ENCODE measurements at regions not wholly inside any gene's neighbourhood (a gene's known extent, or its start where the extent isn't known, plus 50 kb on each side); places are given as distances from the start of the nearest gene placed in this dataset.

DNA sequence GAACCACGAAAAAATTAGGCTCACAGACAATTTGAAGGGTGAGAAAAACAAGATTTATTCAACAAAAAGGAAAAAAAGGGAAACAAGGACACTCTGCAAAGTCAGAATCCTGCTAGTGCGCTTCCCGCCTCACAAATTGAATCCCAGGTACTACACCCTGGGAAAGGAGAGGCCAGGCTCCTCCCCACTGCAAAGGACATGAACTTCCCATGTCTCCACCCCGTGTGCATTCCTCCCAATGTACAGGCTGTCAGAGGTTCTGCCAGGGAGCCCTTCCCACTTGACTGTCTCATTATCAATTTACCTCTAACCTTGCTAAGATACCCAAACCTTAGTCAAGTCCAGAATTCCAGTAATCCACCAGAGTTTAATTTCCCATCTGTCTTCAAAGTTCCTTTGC lies 70.4 kb upstream of the CDK1 start:
- no peak for DNase-seq (ENCODE audit: low read depth in 6 of 9, low spot score in 9 of 9)
- WGBS = 92% methylated on average over 4 of the region's 4 CpGs

DNA sequence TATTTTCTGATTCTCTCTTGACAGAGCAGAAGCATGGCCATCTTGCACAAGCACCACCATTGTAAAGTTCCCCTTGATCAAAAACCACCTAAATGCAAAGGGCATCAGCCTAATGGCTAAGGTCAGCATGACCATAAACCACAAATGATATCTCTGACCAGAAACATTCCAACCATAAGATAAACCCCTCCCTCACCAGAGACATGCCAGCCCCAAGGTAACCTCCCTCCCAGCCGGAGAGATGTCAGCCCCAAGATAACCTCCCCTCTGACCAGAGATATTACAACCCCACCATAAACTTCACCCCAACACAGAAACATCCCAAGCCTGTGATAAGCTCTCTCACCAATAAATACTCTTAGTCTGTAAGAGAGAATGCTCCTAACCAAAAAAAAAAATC lies 72.1 kb upstream of the CDK1 start:
- Histone ChIP-seq H3K4me3 (ENCODE audit: low read length in 2 of 2) (no peak overlapping the region), H3K27me3 (ENCODE audit: control insufficient read depth in 2 of 2, insufficient read depth in 1 of 2, low read length in 1 of 2) (no peaks in the 10 kb centered on the region), H3K27ac (ENCODE audit: low read depth in 1 of 2, low read length in 1 of 2) (no peak overlapping the region), H3K36me3 (ENCODE audit: control insufficient read depth in 2 of 2, insufficient read depth in 2 of 2, low read length in 1 of 2) (no peaks in the 10 kb centered on the region), H3K9me3 (ENCODE audit: control insufficient read depth in 2 of 2, insufficient read depth in 1 of 2, low read length in 1 of 2) (no peaks in the 10 kb centered on the region), H3K4me1 (ENCODE audit: control insufficient read depth in 2 of 2, insufficient read depth in 2 of 2, low read length in 2 of 2) (no peaks in the 10 kb centered on the region)
- WGBS = 90% methylated on average over 1 of the region's 1 CpG
- no peak for DNase-seq (ENCODE audit: low read depth in 6 of 9, low spot score in 9 of 9)

More for the DNA sequence above, 70.4 kb upstream of the CDK1 start:
- Histone ChIP-seq H3K9me3 (ENCODE audit: control insufficient read depth in 2 of 2, insufficient read depth in 1 of 2, low read length in 1 of 2) (no peaks in the 10 kb centered on the region), H3K4me1 (ENCODE audit: control insufficient read depth in 2 of 2, insufficient read depth in 2 of 2, low read length in 2 of 2) (no peaks in the 10 kb centered on the region), H3K27ac (ENCODE audit: low read depth in 1 of 2, low read length in 1 of 2) (no peak overlapping the region), H3K27me3 (ENCODE audit: control insufficient read depth in 2 of 2, insufficient read depth in 1 of 2, low read length in 1 of 2) (no peaks in the 10 kb centered on the region), H3K36me3 (ENCODE audit: control insufficient read depth in 2 of 2, insufficient read depth in 2 of 2, low read length in 1 of 2) (no peaks in the 10 kb centered on the region), H3K4me3 (ENCODE audit: low read length in 2 of 2) (no peak overlapping the region)

DNA sequence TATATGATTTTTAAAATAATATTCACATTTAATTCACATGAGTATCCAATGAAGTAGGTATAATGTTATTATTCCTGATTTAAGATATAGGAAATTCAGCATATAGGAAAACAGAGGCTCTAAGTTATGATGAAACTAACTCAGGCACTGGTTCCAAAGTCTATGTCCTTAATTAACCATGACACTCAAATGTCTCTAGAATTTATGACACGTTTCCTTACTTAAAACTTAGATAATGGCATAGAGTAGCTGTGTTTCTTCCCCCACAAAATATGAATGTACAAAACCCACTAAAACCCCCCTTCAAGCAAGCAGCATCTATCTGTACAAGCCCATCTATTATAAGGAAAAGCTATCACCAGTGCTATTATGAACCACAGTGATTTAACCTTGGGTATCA lies 72.9 kb upstream of the CDK1 start:
- H3K36me3 ChIP-seq (ENCODE audit: control insufficient read depth in 2 of 2, insufficient read depth in 2 of 2, low read length in 1 of 2) = no peaks in the 10 kb centered on the region
- H3K4me1 ChIP-seq (ENCODE audit: control insufficient read depth in 2 of 2, insufficient read depth in 2 of 2, low read length in 2 of 2) = no peaks in the 10 kb centered on the region
- H3K27me3 ChIP-seq (ENCODE audit: control insufficient read depth in 2 of 2, insufficient read depth in 1 of 2, low read length in 1 of 2) = no peaks in the 10 kb centered on the region
- WGBS = 93% methylated on average over 1 of the region's 1 CpG
- H3K9me3 ChIP-seq (ENCODE audit: control insufficient read depth in 2 of 2, insufficient read depth in 1 of 2, low read length in 1 of 2) = no peaks in the 10 kb centered on the region
- DNase-seq (ENCODE audit: low read depth in 6 of 9, low spot score in 9 of 9) = no peak
- H3K4me3 ChIP-seq (ENCODE audit: low read length in 2 of 2) = no peak overlapping the region
- no peak overlapping the region for H3K27ac ChIP-seq (ENCODE audit: low read depth in 1 of 2, low read length in 1 of 2)

DNA sequence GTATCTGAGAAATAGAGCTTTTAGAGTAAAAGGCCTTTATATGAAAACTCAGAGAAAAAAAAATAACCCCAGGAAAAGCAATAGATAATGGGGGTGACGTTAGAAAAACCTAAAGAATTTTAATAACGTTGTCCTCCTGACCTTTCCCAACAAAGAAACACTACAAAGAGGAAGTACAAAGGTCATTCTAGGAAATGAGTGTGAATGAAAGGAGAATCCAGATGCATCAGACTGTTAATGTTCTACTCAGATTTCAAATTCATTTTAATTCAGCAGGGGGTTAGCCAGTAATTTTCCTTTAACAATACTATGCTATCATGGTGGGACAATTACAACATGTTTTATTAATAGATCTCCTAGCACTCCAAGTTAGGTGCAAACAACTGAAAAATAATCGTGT lies 73.8 kb upstream of the CDK1 start:
- H3K9me3 ChIP-seq (ENCODE audit: control insufficient read depth in 2 of 2, insufficient read depth in 1 of 2, low read length in 1 of 2) = no peaks in the 10 kb centered on the region
- H3K27ac ChIP-seq (ENCODE audit: low read depth in 1 of 2, low read length in 1 of 2) = no peak overlapping the region
- DNase-seq (ENCODE audit: low read depth in 6 of 9, low spot score in 9 of 9) = no peak
- no peaks in the 10 kb centered on the region for H3K27me3 ChIP-seq (ENCODE audit: control insufficient read depth in 2 of 2, insufficient read depth in 1 of 2, low read length in 1 of 2)
- no peak overlapping the region for H3K4me3 ChIP-seq (ENCODE audit: low read length in 2 of 2)
- no peaks in the 10 kb centered on the region for H3K4me1 ChIP-seq (ENCODE audit: control insufficient read depth in 2 of 2, insufficient read depth in 2 of 2, low read length in 2 of 2)
- WGBS = 80% methylated on average over 3 of the region's 3 CpGs
- no peaks in the 10 kb centered on the region for H3K36me3 ChIP-seq (ENCODE audit: control insufficient read depth in 2 of 2, insufficient read depth in 2 of 2, low read length in 1 of 2)

DNA sequence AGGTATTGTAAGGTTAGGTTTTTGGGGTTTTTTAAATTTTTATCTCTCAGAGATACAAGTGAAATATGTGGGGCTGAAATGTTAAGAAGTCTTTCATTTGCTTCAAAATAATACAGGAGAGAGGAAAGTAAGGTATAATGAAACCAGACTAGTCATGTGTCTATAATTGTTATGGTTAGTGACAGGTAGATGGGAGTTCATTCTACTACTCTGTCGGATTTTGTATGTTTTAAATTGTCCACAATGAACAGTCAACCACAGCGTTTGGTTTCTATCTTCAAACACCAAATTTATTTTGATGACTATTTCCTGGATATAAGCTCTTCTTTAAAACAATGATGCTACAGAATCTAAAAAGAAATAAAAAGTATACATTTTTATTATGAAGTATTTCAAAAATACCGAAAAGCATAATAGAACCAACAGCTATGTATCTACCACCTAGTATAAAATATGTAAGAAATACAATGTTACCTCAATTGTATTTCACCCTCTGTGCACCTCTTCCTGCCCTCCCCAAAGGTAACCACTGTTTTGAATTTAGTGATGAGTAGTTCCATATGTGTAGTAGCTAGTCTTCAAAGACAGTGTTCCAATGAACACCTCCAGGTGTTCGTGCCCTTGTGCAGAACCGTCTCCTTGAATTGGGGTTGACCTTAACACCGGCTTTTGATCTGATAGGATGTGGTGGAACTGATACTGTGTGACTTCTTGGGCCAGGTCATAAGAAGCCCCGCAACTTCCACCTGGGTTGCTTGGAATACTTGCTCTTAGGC lies 74.8 kb upstream of the CDK1 start:
- no peak overlapping the region for H3K27ac ChIP-seq (ENCODE audit: low read depth in 1 of 2, low read length in 1 of 2)
- DNase-seq (ENCODE audit: low read depth in 6 of 9, low spot score in 9 of 9) = no peak
- no peaks in the 10 kb centered on the region for H3K36me3 ChIP-seq (ENCODE audit: control insufficient read depth in 2 of 2, insufficient read depth in 2 of 2, low read length in 1 of 2)
- H3K27me3 ChIP-seq (ENCODE audit: control insufficient read depth in 2 of 2, insufficient read depth in 1 of 2, low read length in 1 of 2) = no peaks in the 10 kb centered on the region
- no peaks in the 10 kb centered on the region for H3K9me3 ChIP-seq (ENCODE audit: control insufficient read depth in 2 of 2, insufficient read depth in 1 of 2, low read length in 1 of 2)
- no peaks in the 10 kb centered on the region for H3K4me1 ChIP-seq (ENCODE audit: control insufficient read depth in 2 of 2, insufficient read depth in 2 of 2, low read length in 2 of 2)
- WGBS = 95% methylated on average over 7 of the region's 7 CpGs
- H3K4me3 ChIP-seq (ENCODE audit: low read length in 2 of 2) = no peak overlapping the region

DNA sequence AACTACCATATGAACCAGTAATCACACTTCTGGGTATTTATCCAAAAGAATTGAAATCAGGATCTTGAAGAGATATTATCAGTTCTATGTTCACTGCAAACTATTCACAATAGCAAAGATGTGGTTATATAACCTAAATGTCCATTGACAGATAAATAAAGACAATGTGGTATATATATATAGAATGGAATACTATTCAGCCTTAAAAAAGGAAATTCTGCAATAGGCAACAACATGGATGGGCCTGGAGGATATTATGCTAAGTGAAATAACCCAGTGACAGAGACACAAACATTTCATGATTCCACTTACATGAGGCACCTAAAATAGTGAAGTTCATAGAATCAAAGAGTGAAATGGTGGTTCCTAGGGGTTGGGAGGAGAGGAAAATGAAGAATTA lies 90.6 kb upstream of the CDK1 start:
- DNase-seq (ENCODE audit: low read depth in 6 of 9, low spot score in 9 of 9) = no peak
- Histone ChIP-seq H3K36me3 (ENCODE audit: control insufficient read depth in 2 of 2, insufficient read depth in 2 of 2, low read length in 1 of 2) (no peaks in the 10 kb centered on the region), H3K4me1 (ENCODE audit: control insufficient read depth in 2 of 2, insufficient read depth in 2 of 2, low read length in 2 of 2) (no peaks in the 10 kb centered on the region), H3K4me3 (ENCODE audit: low read length in 2 of 2) (no peak overlapping the region), H3K9me3 (ENCODE audit: control insufficient read depth in 2 of 2, insufficient read depth in 1 of 2, low read length in 1 of 2) (no peaks in the 10 kb centered on the region), H3K27me3 (ENCODE audit: control insufficient read depth in 2 of 2, insufficient read depth in 1 of 2, low read length in 1 of 2) (no peaks in the 10 kb centered on the region), H3K27ac (ENCODE audit: low read depth in 1 of 2, low read length in 1 of 2) (no peak overlapping the region)

DNA sequence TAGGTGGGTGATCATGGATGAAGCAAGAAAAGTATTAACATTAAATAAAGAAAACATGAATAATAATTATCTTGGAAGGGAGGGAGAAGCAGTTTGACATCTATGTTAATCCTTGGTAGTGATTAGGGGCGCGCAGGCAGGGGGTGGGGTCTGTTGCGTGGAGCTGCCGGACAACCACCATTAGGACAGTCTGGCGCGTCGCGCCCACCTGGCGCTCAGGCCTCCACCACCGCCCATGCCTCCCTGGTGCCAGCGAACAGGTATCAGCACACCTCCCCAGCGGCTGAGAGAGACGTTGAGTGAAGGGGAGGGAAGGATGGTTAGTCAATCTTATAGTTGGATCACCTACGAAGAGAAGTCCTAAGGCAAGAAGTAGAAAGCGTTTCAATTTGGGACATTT lies 94.2 kb upstream of the CDK1 start:
- no peaks in the 10 kb centered on the region for H3K9me3 ChIP-seq (ENCODE audit: control insufficient read depth in 2 of 2, insufficient read depth in 1 of 2, low read length in 1 of 2)
- H3K27me3 ChIP-seq (ENCODE audit: control insufficient read depth in 2 of 2, insufficient read depth in 1 of 2, low read length in 1 of 2) = no peaks in the 10 kb centered on the region
- H3K36me3 ChIP-seq (ENCODE audit: control insufficient read depth in 2 of 2, insufficient read depth in 2 of 2, low read length in 1 of 2) = no peaks in the 10 kb centered on the region
- no peak overlapping the region for H3K27ac ChIP-seq (ENCODE audit: low read depth in 1 of 2, low read length in 1 of 2)
- H3K4me3 ChIP-seq (ENCODE audit: low read length in 2 of 2) = no peak overlapping the region
- H3K4me1 ChIP-seq (ENCODE audit: control insufficient read depth in 2 of 2, insufficient read depth in 2 of 2, low read length in 2 of 2) = no peaks in the 10 kb centered on the region
- DNase-seq (ENCODE audit: low read depth in 6 of 9, low spot score in 9 of 9) = no peak
- WGBS = 91% methylated on average over 15 of the region's 15 CpGs

DNA sequence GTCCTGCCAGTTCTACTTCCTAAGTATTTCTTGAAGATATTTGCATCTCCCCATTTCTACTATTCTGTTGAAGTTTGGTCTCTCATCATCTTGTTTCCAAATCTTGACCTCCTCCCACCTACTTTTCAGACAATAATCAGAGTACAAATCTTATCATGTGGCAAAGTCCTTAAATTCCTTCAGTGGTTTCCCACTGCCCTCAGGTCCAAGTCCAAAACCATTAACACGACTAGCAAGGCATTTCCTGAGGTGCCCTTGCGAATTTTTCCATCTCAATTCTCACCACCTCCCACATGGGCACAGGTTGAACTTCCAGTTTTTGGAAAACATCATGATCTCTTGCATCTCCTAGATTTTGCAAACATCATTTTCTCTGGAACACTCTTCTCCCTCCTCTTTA lies 97.2 kb upstream of the CDK1 start:
- DNase-seq (ENCODE audit: low read depth in 6 of 9, low spot score in 9 of 9) = no peak
- Histone ChIP-seq H3K27me3 (ENCODE audit: control insufficient read depth in 2 of 2, insufficient read depth in 1 of 2, low read length in 1 of 2) (no peaks in the 10 kb centered on the region), H3K27ac (ENCODE audit: low read depth in 1 of 2, low read length in 1 of 2) (no peak overlapping the region), H3K4me3 (ENCODE audit: low read length in 2 of 2) (no peak overlapping the region), H3K9me3 (ENCODE audit: control insufficient read depth in 2 of 2, insufficient read depth in 1 of 2, low read length in 1 of 2) (no peaks in the 10 kb centered on the region), H3K4me1 (ENCODE audit: control insufficient read depth in 2 of 2, insufficient read depth in 2 of 2, low read length in 2 of 2) (no peaks in the 10 kb centered on the region), H3K36me3 (ENCODE audit: control insufficient read depth in 2 of 2, insufficient read depth in 2 of 2, low read length in 1 of 2) (no peaks in the 10 kb centered on the region)
- WGBS = 89% methylated on average over 2 of the region's 2 CpGs

DNA sequence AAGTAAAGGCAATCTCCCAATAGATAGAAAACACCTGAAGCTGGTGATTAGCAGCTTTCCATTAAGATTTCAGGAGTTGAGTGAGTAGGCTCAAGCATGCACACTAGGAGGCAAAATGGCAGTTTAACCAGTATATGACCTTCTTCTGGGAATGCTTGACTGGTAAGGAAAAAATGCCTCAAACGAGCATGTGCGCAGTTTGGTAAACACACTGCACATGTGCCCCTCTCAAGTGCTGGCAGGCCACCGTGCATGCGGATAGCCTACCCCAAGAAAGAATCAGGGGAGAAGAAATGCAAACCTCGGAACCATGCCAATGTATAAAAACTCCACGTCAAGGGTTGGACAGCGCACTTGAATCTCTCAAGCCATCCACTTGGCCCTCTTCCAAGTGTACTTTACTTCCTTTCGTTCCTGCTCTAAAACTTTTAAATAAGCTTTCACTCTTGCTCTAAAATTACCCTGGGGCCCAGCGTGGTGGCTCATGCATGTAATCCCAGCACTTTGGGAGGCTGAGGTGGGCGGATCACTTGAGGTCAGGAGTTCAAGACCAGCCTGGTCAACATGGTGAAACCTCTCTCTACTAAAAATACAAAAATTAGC lies 98.8 kb upstream of the CDK1 start:
- no peaks in the 10 kb centered on the region for H3K4me1 ChIP-seq (ENCODE audit: control insufficient read depth in 2 of 2, insufficient read depth in 2 of 2, low read length in 2 of 2)
- no peak overlapping the region for H3K27ac ChIP-seq (ENCODE audit: low read depth in 1 of 2, low read length in 1 of 2)
- H3K4me3 ChIP-seq (ENCODE audit: low read length in 2 of 2) = no peak overlapping the region
- H3K36me3 ChIP-seq (ENCODE audit: control insufficient read depth in 2 of 2, insufficient read depth in 2 of 2, low read length in 1 of 2) = no peaks in the 10 kb centered on the region
- no peak for DNase-seq (ENCODE audit: low read depth in 6 of 9, low spot score in 9 of 9)
- no peaks in the 10 kb centered on the region for H3K9me3 ChIP-seq (ENCODE audit: control insufficient read depth in 2 of 2, insufficient read depth in 1 of 2, low read length in 1 of 2)
- 96% methylated on average over 10 of the region's 10 CpGs for WGBS
- H3K27me3 ChIP-seq (ENCODE audit: control insufficient read depth in 2 of 2, insufficient read depth in 1 of 2, low read length in 1 of 2) = no peaks in the 10 kb centered on the region

All from thymus (tissue), 11 donors.